ENCODE measurements at regions not wholly inside any gene's neighbourhood (a gene's known extent, or its start where the extent isn't known, plus 50 kb on each side); places are given as distances from the start of the nearest gene placed in this dataset.

- no peaks in the 10 kb centered on the region for H3K4me1 Mint-ChIP-seq (ENCODE audit: low read depth, unreplicated experiment)
- H3K4me3 Mint-ChIP-seq (ENCODE audit: unreplicated experiment) = no peak overlapping the region
- TF ChIP-seq CTCF (IDR thresholded peaks at IDR 0.05; ENCODE audit: partially characterized antibody, unreplicated experiment) = no peak
- H3K36me3 Mint-ChIP-seq (ENCODE audit: unreplicated experiment) = no peaks in the 10 kb centered on the region
- no peak for DNase-seq
- no peaks in the 10 kb centered on the region for H3K9me3 Mint-ChIP-seq (ENCODE audit: unreplicated experiment)
- H3K27ac Mint-ChIP-seq (ENCODE audit: unreplicated experiment) = no peak overlapping the region
- H3K27me3 Mint-ChIP-seq (ENCODE audit: unreplicated experiment) = peaks cover 2% of the 10 kb centered on the region
These were observed 148.4 kb downstream of the RTP4 start for GRCh38 chr3:187516446-187517185.

- no peaks in the 10 kb centered on the region for H3K4me1 Mint-ChIP-seq (ENCODE audit: low read depth, unreplicated experiment)
- H3K27ac Mint-ChIP-seq (ENCODE audit: unreplicated experiment) = no peak overlapping the region
- no peaks in the 10 kb centered on the region for H3K27me3 Mint-ChIP-seq (ENCODE audit: unreplicated experiment)
- no peak for DNase-seq
- H3K4me3 Mint-ChIP-seq (ENCODE audit: unreplicated experiment) = no peak overlapping the region
- no peak for TF ChIP-seq CTCF (IDR thresholded peaks at IDR 0.05; ENCODE audit: partially characterized antibody, unreplicated experiment)
- H3K9me3 Mint-ChIP-seq (ENCODE audit: unreplicated experiment) = no peaks in the 10 kb centered on the region
- H3K36me3 Mint-ChIP-seq (ENCODE audit: unreplicated experiment) = no peaks in the 10 kb centered on the region
These were observed 139.7 kb downstream of the RTP4 start for GRCh38 chr3:187507905-187508304.

GRCh38 chr3:187507266-187507665 lies 139.1 kb downstream of the RTP4 start:
- no peaks in the 10 kb centered on the region for H3K27me3 Mint-ChIP-seq (ENCODE audit: unreplicated experiment)
- no peaks in the 10 kb centered on the region for H3K4me1 Mint-ChIP-seq (ENCODE audit: low read depth, unreplicated experiment)
- TF ChIP-seq CTCF (IDR thresholded peaks at IDR 0.05; ENCODE audit: partially characterized antibody, unreplicated experiment) = no peak
- H3K36me3 Mint-ChIP-seq (ENCODE audit: unreplicated experiment) = no peaks in the 10 kb centered on the region
- H3K27ac Mint-ChIP-seq (ENCODE audit: unreplicated experiment) = no peak overlapping the region
- H3K9me3 Mint-ChIP-seq (ENCODE audit: unreplicated experiment) = no peaks in the 10 kb centered on the region
- DNase-seq = no peak
- no peak overlapping the region for H3K4me3 Mint-ChIP-seq (ENCODE audit: unreplicated experiment)

GRCh38 chr3:187504435-187504834 lies 136.2 kb downstream of the RTP4 start:
- DNase-seq = no peak
- Mint-ChIP-seq H3K9me3 (ENCODE audit: unreplicated experiment) (no peaks in the 10 kb centered on the region), H3K27ac (ENCODE audit: unreplicated experiment) (no peak overlapping the region), H3K4me1 (ENCODE audit: low read depth, unreplicated experiment) (no peaks in the 10 kb centered on the region), H3K36me3 (ENCODE audit: unreplicated experiment) (no peaks in the 10 kb centered on the region), H3K4me3 (ENCODE audit: unreplicated experiment) (no peak overlapping the region), H3K27me3 (ENCODE audit: unreplicated experiment) (no peaks in the 10 kb centered on the region)
- TF ChIP-seq CTCF (IDR thresholded peaks at IDR 0.05; ENCODE audit: partially characterized antibody, unreplicated experiment) = no peak

GRCh38 chr3:187498211-187498724 lies 130.1 kb downstream of the RTP4 start:
- Mint-ChIP-seq H3K4me3 (ENCODE audit: unreplicated experiment) (no peak overlapping the region), H3K9me3 (ENCODE audit: unreplicated experiment) (no peaks in the 10 kb centered on the region), H3K36me3 (ENCODE audit: unreplicated experiment) (no peaks in the 10 kb centered on the region), H3K27ac (ENCODE audit: unreplicated experiment) (no peak overlapping the region), H3K27me3 (ENCODE audit: unreplicated experiment) (no peaks in the 10 kb centered on the region), H3K4me1 (ENCODE audit: low read depth, unreplicated experiment) (no peaks in the 10 kb centered on the region)
- no peak for TF ChIP-seq CTCF (IDR thresholded peaks at IDR 0.05; ENCODE audit: partially characterized antibody, unreplicated experiment)
- DNase-seq = no peak
